ENCODE measurements at regions not wholly inside any gene's neighbourhood (a gene's known extent, or its start where the extent isn't known, plus 50 kb on each side); places are given as distances from the start of the nearest gene placed in this dataset.
"Not testable (repeated sequence)": the region's sequence is repeated elsewhere in the genome, so short reads cannot be mapped to it uniquely, and the experiment has no call there.

DNA sequence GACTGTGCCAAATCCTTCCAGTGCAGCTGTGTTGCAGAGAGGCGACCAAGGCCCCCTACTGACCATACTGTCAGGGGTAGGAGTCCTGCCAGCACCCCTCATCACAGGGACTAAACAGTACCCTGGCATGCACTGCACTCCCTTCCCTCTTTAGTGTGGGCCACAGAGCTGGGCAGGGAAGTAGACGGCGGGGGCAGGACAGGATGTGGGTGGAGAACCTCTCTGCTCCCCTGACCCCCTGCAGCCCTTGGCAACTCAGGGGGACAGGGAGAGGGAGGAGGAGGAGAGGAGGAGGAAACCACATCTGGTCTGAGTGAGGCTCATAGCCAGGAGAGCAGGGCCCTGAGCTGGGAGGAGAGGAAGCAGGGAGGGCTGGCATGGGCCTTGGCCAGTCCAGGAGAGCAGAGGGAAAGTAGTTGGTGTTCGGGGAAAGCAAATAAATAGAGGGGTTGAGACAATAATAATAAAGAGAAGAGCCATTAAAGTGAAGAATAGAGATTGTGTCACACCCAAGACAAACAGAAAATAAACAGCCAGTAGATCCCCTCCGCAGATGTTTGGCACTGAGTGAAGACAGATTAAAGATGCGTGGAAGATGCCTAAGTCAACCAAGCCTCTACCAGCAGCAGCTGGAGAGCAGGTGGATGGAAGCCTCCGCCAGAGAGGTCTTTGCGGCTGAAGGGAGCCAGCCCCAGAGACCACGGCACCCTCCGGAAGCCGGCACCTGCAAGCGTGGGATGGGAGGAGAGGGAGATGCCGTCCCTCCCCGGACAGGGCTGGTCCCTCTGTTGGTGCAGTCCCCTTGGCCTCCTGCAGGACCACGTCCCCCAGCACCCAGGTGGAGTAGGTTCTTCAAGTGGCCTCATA, 61.5 kb downstream of the RPUSD4 start:
- H3K4me3 Mint-ChIP-seq = no peak overlapping the region
- intact Hi-C loops (cut with micrococcal nuclease) = no loop called here

DNA sequence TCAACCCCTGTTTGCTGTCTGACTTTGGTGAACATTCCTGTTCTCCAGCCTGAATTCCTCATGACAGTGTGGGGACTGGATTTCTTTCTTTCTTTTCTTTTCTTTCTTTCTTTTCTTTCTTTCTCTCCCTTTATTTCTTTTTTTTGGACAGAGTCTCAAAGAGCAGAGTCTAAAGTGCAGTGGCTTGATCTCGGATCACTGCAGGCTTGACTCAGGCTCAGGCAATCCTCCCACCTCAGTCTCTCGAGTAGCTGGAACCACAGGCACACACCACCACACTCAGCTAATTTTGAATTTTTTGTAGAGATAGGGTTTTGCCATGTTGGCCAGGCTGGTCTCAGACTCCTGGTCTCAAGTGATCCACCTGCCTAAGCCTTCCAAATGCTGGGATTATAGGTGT, 63.1 kb downstream of the RPUSD4 start:
- Mint-ChIP-seq H3K9me3 (peaks cover 8% of the 10 kb centered on the region), H3K4me1 (ENCODE audit: low read depth) (no peaks in the 10 kb centered on the region), H3K36me3 (ENCODE audit: low read depth) (no peaks in the 10 kb centered on the region), H3K27me3 (ENCODE audit: low read depth) (no peaks in the 10 kb centered on the region), H3K27ac (no peak overlapping the region), H3K4me3 (no peak overlapping the region)
- no peak for DNase-seq
- intact Hi-C loops (cut with micrococcal nuclease) = no loop called here
- CTCF ChIA-PET = no interaction called here

More for the DNA sequence above, 61.5 kb downstream of the RPUSD4 start:
- CTCF ChIA-PET = no interaction called here
- no peak for DNase-seq
- no peaks in the 10 kb centered on the region for H3K36me3 Mint-ChIP-seq (ENCODE audit: low read depth)
- H3K27ac Mint-ChIP-seq = no peak overlapping the region
- H3K4me1 Mint-ChIP-seq (ENCODE audit: low read depth) = no peaks in the 10 kb centered on the region
- H3K9me3 Mint-ChIP-seq = peaks cover 8% of the 10 kb centered on the region
- H3K27me3 Mint-ChIP-seq (ENCODE audit: low read depth) = no peaks in the 10 kb centered on the region

DNA sequence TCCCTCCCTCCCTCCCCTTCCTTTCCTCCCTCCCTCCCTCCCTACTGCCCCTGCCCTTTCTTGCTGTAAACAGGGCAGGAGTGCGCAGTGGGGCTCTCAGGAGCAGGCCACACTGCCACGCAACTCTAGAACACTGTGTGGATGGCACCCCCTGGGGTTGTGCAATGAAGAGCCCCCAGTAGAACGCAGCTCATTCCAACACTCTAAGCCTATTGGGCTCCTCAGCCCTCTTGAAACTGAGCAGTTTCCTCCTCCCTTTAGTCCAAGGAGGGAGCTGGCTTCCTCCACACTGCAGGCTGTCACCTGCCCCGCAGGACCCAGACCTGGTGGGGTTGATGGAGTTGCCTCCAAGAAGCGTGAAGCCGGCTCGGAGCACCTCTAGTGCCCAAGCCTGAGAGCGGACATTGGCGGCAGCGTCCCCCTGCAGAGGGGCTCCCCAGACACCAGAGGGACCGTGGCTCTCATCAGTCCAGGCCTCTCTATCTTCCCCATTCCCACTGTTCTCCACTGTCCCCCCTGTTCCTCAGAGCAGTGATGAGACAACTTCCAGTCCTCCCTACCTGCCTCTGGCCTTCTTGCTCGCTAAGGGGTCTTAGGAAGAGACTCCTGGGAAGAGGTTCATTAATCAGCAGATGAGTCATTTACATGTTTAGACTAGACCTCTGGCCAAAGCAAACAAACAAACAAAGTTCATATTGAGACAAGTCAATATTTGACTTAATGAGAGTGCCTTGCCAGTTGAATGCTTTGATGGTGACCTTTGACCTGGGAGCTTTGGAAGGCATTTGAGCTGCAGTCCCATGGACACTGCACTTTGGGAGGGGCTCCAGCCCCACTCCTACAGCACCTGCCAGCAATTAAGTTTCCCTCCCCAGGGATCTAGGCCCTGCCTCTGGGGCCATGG, 64.0 kb downstream of the RPUSD4 start:
- no peak for DNase-seq
- Mint-ChIP-seq H3K27ac (no peak overlapping the region), H3K36me3 (ENCODE audit: low read depth) (no peaks in the 10 kb centered on the region), H3K4me3 (no peak overlapping the region), H3K27me3 (ENCODE audit: low read depth) (no peaks in the 10 kb centered on the region), H3K4me1 (ENCODE audit: low read depth) (no peaks in the 10 kb centered on the region), H3K9me3 (peaks cover 6% of the 10 kb centered on the region)
- intact Hi-C loops (cut with micrococcal nuclease) = no loop called here
- CTCF ChIA-PET = interaction anchor here (1.6 kb wide), 1 partner anchor 46 kb away, joined by 4 read pairs; no protein-coding TSS in a partner anchor

DNA sequence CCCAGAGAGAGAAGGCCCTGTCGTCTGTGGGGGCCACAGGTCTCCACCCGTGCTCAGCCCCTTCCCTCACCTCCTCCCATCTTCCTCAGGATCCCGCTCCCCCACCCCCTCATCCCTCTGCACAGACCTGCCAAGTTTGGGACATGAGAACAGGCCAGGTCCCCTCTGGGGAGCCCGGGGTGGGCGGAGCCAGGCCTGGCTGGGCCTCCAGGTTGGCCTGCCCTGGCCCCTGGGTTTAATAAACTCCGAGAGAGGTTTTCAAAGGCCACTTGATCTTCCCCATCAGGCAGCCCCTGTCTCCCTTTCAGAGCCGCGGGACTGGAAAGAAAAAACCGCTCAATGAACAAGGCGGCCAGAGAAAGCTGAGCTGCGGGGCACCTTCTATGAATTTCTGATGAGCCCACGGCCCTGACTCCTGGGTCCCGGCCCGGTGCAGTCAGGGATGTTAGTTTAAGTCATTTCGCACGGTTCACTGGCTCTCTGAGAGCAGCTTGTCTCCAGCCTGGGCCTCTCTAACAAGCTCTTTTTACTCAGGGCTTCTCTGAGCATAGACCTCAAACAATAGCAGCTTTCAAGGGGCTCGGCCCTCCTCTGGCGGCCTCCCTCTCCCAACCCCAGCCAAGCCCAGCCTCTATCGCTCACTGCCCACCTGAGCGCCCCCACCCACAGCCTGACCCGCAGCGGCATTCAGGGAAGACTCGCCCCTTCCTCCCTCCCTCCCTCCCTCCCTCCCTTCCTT, 64.8 kb downstream of the RPUSD4 start:
- H3K36me3 Mint-ChIP-seq (ENCODE audit: low read depth) = no peaks in the 10 kb centered on the region
- no peaks in the 10 kb centered on the region for H3K4me1 Mint-ChIP-seq (ENCODE audit: low read depth)
- no peak for DNase-seq
- H3K4me3 Mint-ChIP-seq = no peak overlapping the region
- no peaks in the 10 kb centered on the region for H3K9me3 Mint-ChIP-seq
- no peak overlapping the region for H3K27ac Mint-ChIP-seq
- intact Hi-C loops (cut with micrococcal nuclease) = no loop called here
- H3K27me3 Mint-ChIP-seq (ENCODE audit: low read depth) = peaks cover 1% of the 10 kb centered on the region
- CTCF ChIA-PET = interaction anchor here (1.6 kb wide), 1 partner anchor 47 kb away, joined by 4 read pairs; no protein-coding TSS in a partner anchor

DNA sequence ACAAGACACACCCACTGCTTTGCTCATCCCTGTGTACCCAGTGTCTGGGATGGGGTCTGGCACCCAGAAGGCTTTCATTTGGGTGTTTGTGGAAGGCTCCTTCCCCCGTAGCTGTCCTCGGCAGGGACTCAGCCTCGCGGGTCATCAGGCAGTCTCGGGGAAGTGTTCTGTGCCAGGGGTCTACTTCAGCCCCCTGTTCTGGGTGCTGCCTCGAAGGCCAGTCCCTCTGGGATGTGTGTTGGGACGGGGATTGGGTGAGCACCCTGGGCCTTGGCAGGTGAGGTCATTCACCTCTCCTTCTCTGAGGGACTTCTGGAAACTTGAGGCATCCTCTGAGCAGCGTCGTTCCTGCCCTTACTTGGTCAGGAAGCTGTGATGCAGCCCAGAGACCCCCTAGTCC, 65.5 kb downstream of the RPUSD4 start:
- Mint-ChIP-seq H3K27me3 (ENCODE audit: low read depth) (peaks cover 7% of the 10 kb centered on the region), H3K9me3 (no peaks in the 10 kb centered on the region), H3K4me1 (ENCODE audit: low read depth) (no peaks in the 10 kb centered on the region), H3K36me3 (ENCODE audit: low read depth) (no peaks in the 10 kb centered on the region), H3K27ac (no peak overlapping the region), H3K4me3 (no peak overlapping the region)
- CTCF ChIA-PET = interaction anchor here (1.6 kb wide), 1 partner anchor 48 kb away, joined by 4 read pairs; no protein-coding TSS in a partner anchor
- no peak for DNase-seq
- intact Hi-C loops (cut with micrococcal nuclease) = no loop called here

DNA sequence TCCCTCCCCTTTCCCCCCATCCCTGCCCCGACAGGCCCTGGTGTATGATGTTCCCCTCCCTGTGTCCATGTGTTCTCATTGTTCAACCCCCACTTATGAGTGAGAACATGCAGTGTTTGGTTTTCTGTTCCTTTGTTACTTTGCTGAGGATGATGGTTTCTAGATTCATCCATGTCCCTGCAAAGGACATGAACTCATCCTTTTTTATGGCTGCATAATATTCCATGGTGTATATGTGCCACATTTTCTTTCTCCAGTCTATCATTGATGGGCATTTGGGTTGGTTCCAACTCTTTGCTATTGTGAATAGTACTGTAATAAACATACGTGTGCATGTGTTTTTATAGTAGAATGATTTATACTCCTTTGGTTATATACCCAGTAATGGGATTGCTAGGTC, 68.0 kb downstream of the RPUSD4 start:
- DNase-seq; H3K9me3 Mint-ChIP-seq; H3K36me3 Mint-ChIP-seq (ENCODE audit: low read depth); H3K27ac Mint-ChIP-seq; intact Hi-C loops (cut with micrococcal nuclease); CTCF ChIA-PET; H3K4me3 Mint-ChIP-seq; H3K4me1 Mint-ChIP-seq (ENCODE audit: low read depth): not testable (repeated sequence)
- H3K27me3 Mint-ChIP-seq (ENCODE audit: low read depth) = peaks cover 10% of the 10 kb centered on the region

DNA sequence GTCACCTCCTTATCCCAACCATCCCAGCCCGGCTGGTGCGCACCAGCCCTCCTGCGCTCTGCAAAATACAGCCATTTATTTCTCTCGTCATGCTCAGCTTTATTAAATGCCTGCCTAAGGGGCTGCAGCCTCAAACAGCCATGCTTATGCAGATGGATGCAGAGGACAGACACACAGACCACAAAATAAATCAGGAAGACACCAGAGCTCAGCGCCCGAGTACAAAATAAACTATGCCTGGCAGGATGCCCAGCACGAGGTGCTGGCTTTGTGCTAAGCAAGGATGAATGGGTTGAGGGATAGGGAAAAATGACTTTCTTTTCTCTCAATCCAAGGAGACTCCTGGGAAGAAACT, 70.5 kb downstream of the RPUSD4 start:
- CTCF ChIA-PET = no interaction called here
- no peak for DNase-seq
- Mint-ChIP-seq H3K9me3 (no peaks in the 10 kb centered on the region), H3K36me3 (ENCODE audit: low read depth) (no peaks in the 10 kb centered on the region), H3K27ac (no peak overlapping the region), H3K27me3 (ENCODE audit: low read depth) (peaks cover 10% of the 10 kb centered on the region), H3K4me1 (ENCODE audit: low read depth) (no peaks in the 10 kb centered on the region), H3K4me3 (no peak overlapping the region)
- intact Hi-C loops (cut with micrococcal nuclease) = no loop called here

DNA sequence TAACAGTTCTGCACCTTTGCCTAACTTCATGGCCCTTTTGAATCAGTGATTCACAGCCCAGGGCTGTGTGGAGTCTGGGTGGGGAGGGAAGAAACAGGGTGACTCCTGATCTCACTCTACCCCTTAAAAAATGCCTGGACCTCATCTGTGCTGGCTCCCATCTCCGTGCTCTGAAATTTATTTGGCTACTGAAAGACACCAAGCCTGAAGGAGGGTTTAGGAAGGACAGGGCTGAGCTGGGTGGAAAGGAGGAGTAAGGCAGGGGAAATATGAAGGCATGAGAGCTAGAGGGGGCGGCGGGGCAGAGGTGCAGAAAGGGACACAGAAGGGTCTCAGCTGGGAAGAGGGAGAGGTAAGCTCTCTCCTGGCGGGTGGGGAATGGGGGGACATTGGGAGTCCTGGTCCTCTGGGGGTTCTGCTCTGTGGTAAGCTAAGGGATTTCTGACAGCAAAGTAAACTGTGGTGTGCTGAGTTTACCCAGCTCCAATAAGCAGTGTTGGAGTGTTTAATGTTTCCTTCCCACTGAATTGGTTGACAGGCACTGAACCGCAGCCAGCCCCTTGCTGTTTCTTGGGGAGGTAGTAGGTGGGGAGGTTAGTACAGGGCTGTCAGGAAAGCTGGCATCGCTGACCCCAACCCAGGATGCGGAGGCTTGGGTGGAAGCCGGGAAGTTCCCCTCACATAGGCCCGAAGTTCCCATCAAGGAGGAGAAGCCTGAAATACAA, 71.1 kb downstream of the RPUSD4 start:
- H3K4me3 Mint-ChIP-seq = no peak overlapping the region
- no peak overlapping the region for H3K27ac Mint-ChIP-seq
- peaks cover 10% of the 10 kb centered on the region for H3K27me3 Mint-ChIP-seq (ENCODE audit: low read depth)

DNA sequence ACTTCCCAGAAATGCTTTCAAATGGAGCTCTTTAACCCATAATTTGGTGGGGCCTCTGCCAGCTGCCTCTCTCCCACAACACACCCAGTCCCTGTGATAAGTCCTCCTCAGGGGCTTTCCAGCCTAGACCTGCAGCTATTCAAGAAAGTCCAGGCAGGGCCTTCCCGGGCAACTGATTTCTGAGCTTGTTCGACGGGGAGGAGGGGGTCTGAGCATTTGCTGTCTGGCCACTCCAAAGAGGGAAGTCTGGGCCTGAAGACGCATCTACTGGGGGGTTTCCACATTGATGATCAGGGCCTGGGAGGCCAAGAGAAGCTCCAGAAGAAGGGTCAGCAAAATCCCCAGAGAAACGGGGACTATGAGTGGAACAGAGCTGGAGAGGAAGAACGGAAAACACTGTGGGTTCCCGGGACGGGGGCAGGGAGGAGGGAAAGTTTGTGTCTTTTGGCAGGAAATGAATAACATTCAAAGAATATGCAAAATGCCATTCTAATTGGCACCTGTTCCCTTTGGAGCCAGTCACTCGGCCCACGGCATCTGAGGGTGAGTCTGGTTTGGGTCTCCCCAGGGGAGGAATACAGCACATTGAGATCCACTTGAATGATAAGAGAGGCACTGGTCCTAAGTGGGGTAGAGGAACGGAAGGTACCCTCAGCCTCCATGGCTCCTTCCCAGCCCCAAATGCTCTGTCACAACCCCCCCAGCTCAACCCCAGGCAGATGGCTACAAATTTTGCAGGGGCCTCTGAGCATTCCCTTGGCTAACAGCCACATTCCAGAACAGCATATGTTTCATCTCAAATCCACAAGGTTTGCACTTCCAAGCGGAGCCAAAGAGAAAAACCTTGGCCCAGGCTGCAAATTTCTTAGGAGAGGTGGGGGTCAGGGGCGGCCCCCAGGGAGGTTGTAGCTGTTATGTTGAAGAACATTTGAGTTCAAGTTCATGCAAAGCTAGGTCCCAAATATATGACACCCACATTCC, 72.0 kb downstream of the RPUSD4 start:
- H3K27me3 Mint-ChIP-seq (ENCODE audit: low read depth) = peaks cover 10% of the 10 kb centered on the region

More for the DNA sequence above, 71.1 kb downstream of the RPUSD4 start:
- H3K4me1 Mint-ChIP-seq (ENCODE audit: low read depth) = no peaks in the 10 kb centered on the region
- CTCF ChIA-PET = no interaction called here
- intact Hi-C loops (cut with micrococcal nuclease) = no loop called here
- no peaks in the 10 kb centered on the region for H3K36me3 Mint-ChIP-seq (ENCODE audit: low read depth)
- DNase-seq = no peak
- H3K9me3 Mint-ChIP-seq = no peaks in the 10 kb centered on the region

DNA sequence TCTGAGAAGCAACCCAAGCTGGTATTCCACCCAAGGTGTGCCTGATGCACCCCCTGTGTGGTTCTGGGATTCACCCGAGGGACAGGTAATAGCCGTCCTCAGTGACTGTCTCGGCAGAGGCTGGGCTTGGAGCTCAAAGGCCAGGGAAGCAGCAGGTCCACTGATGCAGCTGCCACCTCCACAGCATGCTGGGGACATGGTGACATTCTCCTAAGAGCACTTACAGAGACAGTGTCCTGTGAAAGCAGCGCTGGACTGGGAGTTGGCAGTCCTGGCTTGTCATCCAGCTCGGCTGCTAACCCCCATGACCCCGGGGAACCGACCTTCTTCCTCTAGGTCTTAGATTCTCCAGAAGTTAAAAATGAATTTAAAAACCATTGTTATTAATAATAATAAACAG, 72.8 kb downstream of the RPUSD4 start:
- no peak for DNase-seq
- no peaks in the 10 kb centered on the region for H3K36me3 Mint-ChIP-seq (ENCODE audit: low read depth)
- no peaks in the 10 kb centered on the region for H3K4me1 Mint-ChIP-seq (ENCODE audit: low read depth)
- H3K27me3 Mint-ChIP-seq (ENCODE audit: low read depth) = peaks cover 10% of the 10 kb centered on the region
- H3K9me3 Mint-ChIP-seq = no peaks in the 10 kb centered on the region
- H3K27ac Mint-ChIP-seq = no peak overlapping the region
- CTCF ChIA-PET = no interaction called here
- intact Hi-C loops (cut with micrococcal nuclease) = no loop called here
- no peak overlapping the region for H3K4me3 Mint-ChIP-seq

More for the DNA sequence above, 72.0 kb downstream of the RPUSD4 start:
- intact Hi-C loops (cut with micrococcal nuclease) = no loop called here
- no peaks in the 10 kb centered on the region for H3K9me3 Mint-ChIP-seq
- H3K36me3 Mint-ChIP-seq (ENCODE audit: low read depth) = no peaks in the 10 kb centered on the region
- no peak overlapping the region for H3K27ac Mint-ChIP-seq
- no peak overlapping the region for H3K4me3 Mint-ChIP-seq
- H3K4me1 Mint-ChIP-seq (ENCODE audit: low read depth) = no peaks in the 10 kb centered on the region
- no peak for DNase-seq
- CTCF ChIA-PET = no interaction called here

DNA sequence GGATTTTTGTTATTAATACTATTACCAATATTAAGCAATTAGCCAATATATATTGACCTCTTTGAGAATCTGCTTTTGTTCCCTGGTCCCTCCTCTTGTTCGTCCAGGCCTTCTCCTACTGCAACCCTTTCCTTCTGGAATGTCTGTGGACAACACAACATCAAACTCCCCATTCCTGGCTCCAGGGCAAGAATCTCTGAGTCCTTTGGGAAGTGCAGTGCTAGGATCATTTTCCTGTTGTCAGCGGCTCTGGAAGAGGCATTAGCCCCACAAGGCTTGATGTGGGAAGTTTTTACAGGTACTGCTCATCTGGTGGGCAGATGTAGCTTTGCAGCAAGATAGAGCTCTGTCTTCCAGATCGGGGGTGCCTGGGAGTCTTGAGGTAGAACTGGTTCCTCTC, 74.3 kb downstream of the RPUSD4 start:
- CTCF ChIA-PET = no interaction called here
- Mint-ChIP-seq H3K4me1 (ENCODE audit: low read depth) (no peaks in the 10 kb centered on the region), H3K9me3 (no peaks in the 10 kb centered on the region)

More for the DNA sequence above, 74.3 kb downstream of the RPUSD4 start:
- intact Hi-C loops (cut with micrococcal nuclease) = no loop called here
- Mint-ChIP-seq H3K27ac (no peak overlapping the region), H3K4me3 (no peak overlapping the region), H3K27me3 (ENCODE audit: low read depth) (peaks cover 10% of the 10 kb centered on the region), H3K36me3 (ENCODE audit: low read depth) (no peaks in the 10 kb centered on the region)
- DNase-seq = no peak

Data from activated naive CD4-positive, alpha-beta T cell treated with anti-CD3 and anti-CD28 coated beads for 36 hours (primary cell).